ENCODE measurements at regions not wholly inside any gene's neighbourhood (a gene's known extent, or its start where the extent isn't known, plus 50 kb on each side); places are given as distances from the start of the nearest gene placed in this dataset.

GRCh38 chr6:137699031-137699683 lies 167.9 kb upstream of the TNFAIP3 start:
- TF ChIP-seq, protein P1, sequence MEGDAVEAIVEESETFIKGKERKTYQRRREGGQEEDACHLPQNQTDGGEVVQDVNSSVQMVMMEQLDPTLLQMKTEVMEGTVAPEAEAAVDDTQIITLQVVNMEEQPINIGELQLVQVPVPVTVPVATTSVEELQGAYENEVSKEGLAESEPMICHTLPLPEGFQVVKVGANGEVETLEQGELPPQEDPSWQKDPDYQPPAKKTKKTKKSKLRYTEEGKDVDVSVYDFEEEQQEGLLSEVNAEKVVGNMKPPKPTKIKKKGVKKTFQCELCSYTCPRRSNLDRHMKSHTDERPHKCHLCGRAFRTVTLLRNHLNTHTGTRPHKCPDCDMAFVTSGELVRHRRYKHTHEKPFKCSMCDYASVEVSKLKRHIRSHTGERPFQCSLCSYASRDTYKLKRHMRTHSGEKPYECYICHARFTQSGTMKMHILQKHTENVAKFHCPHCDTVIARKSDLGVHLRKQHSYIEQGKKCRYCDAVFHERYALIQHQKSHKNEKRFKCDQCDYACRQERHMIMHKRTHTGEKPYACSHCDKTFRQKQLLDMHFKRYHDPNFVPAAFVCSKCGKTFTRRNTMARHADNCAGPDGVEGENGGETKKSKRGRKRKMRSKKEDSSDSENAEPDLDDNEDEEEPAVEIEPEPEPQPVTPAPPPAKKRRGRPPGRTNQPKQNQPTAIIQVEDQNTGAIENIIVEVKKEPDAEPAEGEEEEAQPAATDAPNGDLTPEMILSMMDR (IDR thresholded peaks at IDR 0.05): no peak
- no peak for TF ChIP-seq POLR2A (IDR thresholded peaks at IDR 0.05)

Measured in right lobe of liver (tissue), 4 donors.